Gastroesophageal sphincter (tissue), 4 donors: ENCODE measurements at regions not wholly inside any gene's neighbourhood (a gene's known extent, or its start where the extent isn't known, plus 50 kb on each side); places are given as distances from the start of the nearest gene placed in this dataset.
"Not testable (repeated sequence)": the region's sequence is repeated elsewhere in the genome, so short reads cannot be mapped to it uniquely, and the experiment has no call there.

Experiments used
- ATAC-seq: fragments of 150-250 bp; one replicate; pipeline ENCODE4 v1.9.1; 2016; ENCODE audit warnings: mild to moderate bottlenecking, moderate library complexity
- H3K27ac ChIP-seq, 4 donors: fragments of 200-600 bp; sonication (generic) in 3 of 4; 1 replicate in 3 of 4; 2 replicates in 1 of 4; pipeline ENCODE4 v1.5.1; 2016 to 2019
- H3K27me3 ChIP-seq: fragments of 200-600 bp; sonication (generic); one replicate; pipeline ENCODE4 v1.5.1; 2019
- H3K36me3 ChIP-seq, 2 donors: fragments of 200-600 bp; sonication (generic); one replicate each; pipeline ENCODE4 v1.5.1; 2019; ENCODE audit warnings: control low read depth in 1 of 2
- H3K4me1 ChIP-seq, 3 donors: fragments of 200-600 bp; sonication (generic); 1 replicate in 2 of 3; 2 replicates in 1 of 3; pipeline ENCODE4 v1.5.1; 2016 to 2019; ENCODE audit warnings: control low read depth in 2 of 3
- H3K4me3 ChIP-seq, 2 donors: fragments of 200-600 bp; sonication (generic); one replicate each; pipeline ENCODE4 v1.5.1; 2019; ENCODE audit warnings: mild to moderate bottlenecking in 1 of 2, moderate library complexity in 1 of 2
- H3K9me3 ChIP-seq, 3 donors: fragments of 200-600 bp; sonication (generic); one replicate each; pipeline ENCODE4 v1.5.1; 2017 to 2019; ENCODE audit warnings: control low read depth in 2 of 3
- CTCF ChIP-seq, 4 experiments: fragments of 200-600 bp in 2 of 4; fragments of 450-650 bp in 2 of 4; sonication (generic) in 1 of 4; IDR thresholded peaks; one replicate each; pipeline ENCODE4 v1.5.1; 2017 to 2019; ENCODE audit warnings: antibody characterized with exemption in 4 of 4, mild to moderate bottlenecking in 2 of 4, moderate library complexity in 2 of 4
- EP300 ChIP-seq: sonication (generic); formaldehyde crosslinking; IDR thresholded peaks from one replicate; pipeline ENCODE4 v1.6.1; 2017; ENCODE audit warnings: antibody characterized with exemption, mild to moderate bottlenecking
- POLR2A ChIP-seq, 2 donors: fragments of 450-650 bp; IDR thresholded peaks; one replicate each; pipeline ENCODE4 v1.6.1; 2017; ENCODE audit warnings: antibody characterized with exemption in 2 of 2, mild to moderate bottlenecking in 2 of 2, moderate library complexity in 1 of 2
- POLR2AphosphoS5 ChIP-seq: sonication (generic); formaldehyde crosslinking; IDR thresholded peaks from one replicate; pipeline ENCODE4 v1.6.1; 2017; ENCODE audit warnings: antibody characterized with exemption
- whole genome bisulfite sequencing, 2 donors: methylation state at CpG; one replicate each; pipeline ENCODE4 v1.1.5; 2018; ENCODE audit warnings: low coverage in 1 of 2; 5-methylcytosine and 5-hydroxymethylcytosine counted together

GRCh38 chr4:137359691-137360315 is 172.5 kb downstream of the PCDH18 start:
- Histone ChIP-seq H3K27ac (peak overlapping the region in 2 of 4 donors; percentile 41), H3K9me3 (no peaks in the 10 kb centered on the region), H3K4me3 (no peak overlapping the region), H3K27me3 (no peaks in the 10 kb centered on the region), H3K36me3 (no peaks in the 10 kb centered on the region), H3K4me1 (peaks cover 0 to 28% (median 7%) of the 10 kb centered on the region in 3 donors)
- no peak for ATAC-seq
- WGBS, 2 donors, result 19 to 33% methylated on average over 2 of the region's 2 CpGs
- no peak for TF ChIP-seq POLR2AphosphoS5
- TF ChIP-seq EP300, result no peak
- no peak for TF ChIP-seq CTCF (IDR thresholded peaks at IDR 0.05)
- TF ChIP-seq POLR2A (IDR thresholded peaks at IDR 0.05), result no peak

- not testable (repeated sequence) for H3K27ac ChIP-seq, ATAC-seq, H3K27me3 ChIP-seq, H3K36me3 ChIP-seq, H3K4me3 ChIP-seq, H3K4me1 ChIP-seq
- H3K9me3 ChIP-seq, result peaks cover 0 to 15% (median 0%) of the 10 kb centered on the region in 3 donors
- WGBS, 2 donors, result 94 to 100% methylated on average over 2 of the region's 2 CpGs
These were observed 177.7 kb downstream of the PCDH18 start for GRCh38 chr4:137354562-137354961.

- TF ChIP-seq POLR2AphosphoS5 (no peak), CTCF (IDR thresholded peaks at IDR 0.05) (no peak), POLR2A (IDR thresholded peaks at IDR 0.05) (no peak), EP300 (no peak)
- H3K36me3 ChIP-seq, result no peaks in the 10 kb centered on the region
- no peaks in the 10 kb centered on the region for H3K27me3 ChIP-seq
- 44 to 53% methylated on average over 2 of the region's 2 CpGs for WGBS, 2 donors
- no peaks in the 10 kb centered on the region for H3K4me1 ChIP-seq
- H3K9me3 ChIP-seq, result peaks cover 0 to 1% (median 0%) of the 10 kb centered on the region in 3 donors
- ATAC-seq, result no peak
- no peak overlapping the region for H3K4me3 ChIP-seq
- H3K27ac ChIP-seq, result no peak overlapping the region
These were observed 184.9 kb downstream of the PCDH18 start for GRCh38 chr4:137347371-137347770.

- ATAC-seq, result peak; percentile 34
- 61 to 80% methylated on average over 1 of the region's 1 CpG for WGBS, 2 donors
- H3K27ac ChIP-seq, result no peak overlapping the region
These were observed 186.7 kb downstream of the PCDH18 start for GRCh38 chr4:137345597-137345996.

GRCh38 chr4:137343221-137343620 is 189.1 kb downstream of the PCDH18 start:
- no peak for ATAC-seq
- no peak overlapping the region for H3K4me3 ChIP-seq

More at GRCh38 chr4:137345597-137345996, 186.7 kb downstream of the PCDH18 start:
- H3K36me3 ChIP-seq, result no peaks in the 10 kb centered on the region
- no peaks in the 10 kb centered on the region for H3K9me3 ChIP-seq
- H3K4me1 ChIP-seq, result no peaks in the 10 kb centered on the region
- no peaks in the 10 kb centered on the region for H3K27me3 ChIP-seq
- H3K4me3 ChIP-seq, result no peak overlapping the region
- TF ChIP-seq EP300 (no peak), POLR2A (IDR thresholded peaks at IDR 0.05) (no peak), POLR2AphosphoS5 (no peak), CTCF (IDR thresholded peaks at IDR 0.05) (no peak)

More at GRCh38 chr4:137343221-137343620, 189.1 kb downstream of the PCDH18 start:
- H3K9me3 ChIP-seq, result no peaks in the 10 kb centered on the region
- TF ChIP-seq CTCF (IDR thresholded peaks at IDR 0.05) (no peak), POLR2AphosphoS5 (no peak), POLR2A (IDR thresholded peaks at IDR 0.05) (no peak), EP300 (no peak)
- 86 to 97% methylated on average over 1 to 8 of the region's 8 CpGs for WGBS, 2 donors
- no peaks in the 10 kb centered on the region for H3K27me3 ChIP-seq
- no peaks in the 10 kb centered on the region for H3K36me3 ChIP-seq
- H3K27ac ChIP-seq, result no peak overlapping the region
- H3K4me1 ChIP-seq, result no peaks in the 10 kb centered on the region
